GM21723 (cell line): ENCODE measurements at regions not wholly inside any gene's neighbourhood (a gene's known extent, or its start where the extent isn't known, plus 50 kb on each side); places are given as distances from the start of the nearest gene placed in this dataset.

Source experiments
- ATAC-seq: cut with Tn5 transposase; IDR thresholded peaks from one replicate; pipeline ENCODE4 v1.9.1; 2021; ENCODE audit warnings: mild to moderate bottlenecking, moderate library complexity; ENCODE audit not compliant: unreplicated experiment

DNA sequence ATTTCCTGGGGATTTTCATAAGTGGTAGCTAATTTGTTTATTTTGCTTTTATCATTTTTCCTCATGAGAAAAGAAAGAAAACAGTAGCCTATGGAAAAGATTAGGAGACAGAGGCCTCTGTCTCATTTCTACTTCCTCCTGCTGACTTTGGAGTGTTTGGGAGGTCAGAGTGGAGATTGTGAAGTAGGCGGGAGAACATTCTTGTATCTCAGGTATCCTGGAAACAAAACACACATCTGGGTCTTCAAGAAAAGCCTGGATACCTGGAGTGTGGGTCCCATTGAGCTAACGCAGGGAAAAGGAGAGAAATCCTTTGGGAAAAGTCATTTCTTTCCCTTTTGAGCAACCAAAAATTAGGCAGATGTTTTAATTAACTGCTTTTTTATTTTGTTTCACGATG, 161.5 kb upstream of the DMAC1 start:
- no peak for ATAC-seq

DNA sequence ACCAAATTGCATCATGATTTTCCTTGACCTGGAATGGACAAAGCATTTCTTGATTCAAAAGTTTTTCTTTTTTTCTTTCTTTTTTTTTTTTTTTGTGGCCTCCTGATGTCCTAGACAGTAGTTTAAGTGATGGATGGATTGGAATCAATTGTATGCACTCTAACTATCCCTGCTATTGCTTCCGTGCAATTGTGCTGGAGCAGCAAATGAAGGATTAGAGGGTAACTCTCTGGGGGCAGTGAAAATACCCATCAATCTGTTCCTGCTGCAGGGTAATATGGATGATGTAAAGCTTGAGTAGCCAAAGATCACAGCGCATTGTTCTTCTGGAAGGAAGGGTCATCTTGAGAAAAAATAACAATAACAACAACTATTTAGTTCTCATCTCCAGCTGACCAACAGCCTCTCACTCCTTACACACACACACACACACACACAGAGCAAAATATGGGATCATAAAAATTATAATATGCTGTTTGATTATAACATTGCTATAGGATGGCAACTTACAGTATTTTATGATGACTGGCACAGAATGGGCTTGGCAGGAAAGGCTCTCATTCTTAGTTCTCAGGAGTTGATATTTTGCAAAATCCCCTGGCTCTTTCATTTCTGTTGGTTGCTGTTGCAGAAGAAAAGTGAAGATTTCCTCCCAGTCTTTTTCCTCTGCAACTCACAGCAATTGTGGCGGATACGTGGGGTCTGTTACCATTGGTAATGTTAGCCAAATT, 160.9 kb upstream of the DMAC1 start:
- no peak for ATAC-seq

GRCh38 chr9:7957803-7958202, 158.2 kb upstream of the DMAC1 start:
- ATAC-seq = no peak

DNA sequence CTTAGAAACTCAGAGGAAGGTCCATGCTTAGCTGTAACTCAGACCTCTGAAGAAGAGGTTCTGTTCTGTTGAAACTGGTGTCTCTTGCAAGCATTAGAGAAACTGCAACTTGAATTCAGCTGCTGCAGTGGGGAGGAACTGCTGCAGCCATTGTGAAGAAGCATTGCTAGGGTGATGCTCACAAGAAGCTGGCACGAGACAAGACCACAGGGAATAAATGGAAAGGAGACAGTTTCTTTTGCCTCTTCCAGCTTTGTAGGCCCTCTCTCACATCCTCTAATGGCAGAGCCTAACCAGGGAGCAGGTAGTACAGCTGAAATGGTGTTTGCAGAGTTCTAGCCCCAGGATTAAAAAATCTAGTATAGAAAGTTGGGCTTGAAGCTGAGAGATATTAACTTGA, 148.0 kb upstream of the DMAC1 start:
- ATAC-seq = no peak

DNA sequence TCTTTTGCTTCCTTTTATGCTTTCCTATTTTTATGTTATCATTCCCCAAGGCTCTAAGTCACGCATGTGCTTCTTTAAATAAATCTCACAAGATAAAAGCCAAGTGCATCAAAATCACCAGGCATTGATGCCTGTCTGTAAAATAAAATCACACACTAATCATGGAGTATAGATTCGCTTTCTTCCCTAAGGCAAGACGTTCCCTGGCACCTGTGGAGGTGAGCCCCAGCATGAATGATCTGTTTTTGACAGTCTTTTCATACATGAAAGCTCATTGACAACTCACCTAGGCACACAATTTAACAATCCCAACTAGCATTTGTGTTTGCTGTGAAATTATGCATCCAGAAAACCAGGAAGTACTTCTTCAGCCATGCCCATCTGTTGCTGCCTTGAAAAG, 146.9 kb upstream of the DMAC1 start:
- ATAC-seq = no peak

- ATAC-seq = no peak
These were observed 145.0 kb upstream of the DMAC1 start for GRCh38 chr9:7944572-7944971.

- no peak for ATAC-seq
These were observed 138.3 kb upstream of the DMAC1 start for GRCh38 chr9:7937761-7938491.

GRCh38 chr9:7936996-7937395, 137.4 kb upstream of the DMAC1 start:
- no peak for ATAC-seq

DNA sequence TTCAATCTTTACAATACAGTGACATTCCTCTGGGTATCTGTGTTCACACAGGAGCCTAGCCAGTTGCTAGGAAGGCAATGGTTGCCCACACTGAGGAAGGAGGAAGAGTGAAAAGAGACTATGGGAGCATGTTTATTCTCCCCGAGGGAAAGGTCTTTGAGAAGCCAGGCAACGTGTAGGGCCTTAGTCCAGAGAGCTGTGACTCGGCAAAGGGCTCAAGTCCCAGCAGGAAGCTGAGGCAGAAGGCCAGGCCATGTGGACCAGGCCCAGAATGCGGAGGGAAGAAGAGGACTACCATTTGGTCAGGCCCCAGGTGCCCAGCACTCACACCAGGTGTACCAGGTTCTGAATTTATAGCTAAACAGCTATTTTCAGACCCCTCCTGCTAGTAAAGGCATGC, 136.6 kb upstream of the DMAC1 start:
- no peak for ATAC-seq

DNA sequence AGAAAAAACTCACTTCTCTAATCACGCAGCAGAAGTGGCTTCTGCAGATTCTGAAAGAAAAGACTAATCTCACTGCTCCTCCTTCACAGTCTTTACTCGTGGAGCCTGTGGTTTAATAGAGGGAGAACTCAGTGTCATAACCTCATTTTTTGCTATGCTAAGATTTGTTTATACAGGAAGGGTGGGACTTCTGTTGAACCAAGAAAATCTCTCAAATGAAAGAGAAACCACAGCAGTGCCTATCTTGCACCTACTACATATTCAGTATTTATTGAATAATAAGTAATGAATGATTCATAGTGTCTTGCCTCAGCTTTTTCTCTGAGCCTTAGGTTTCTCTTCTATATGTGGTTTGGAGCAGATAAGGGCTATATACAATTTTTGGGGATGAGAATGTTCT, 136.1 kb upstream of the DMAC1 start:
- peak; percentile 82 for ATAC-seq

DNA sequence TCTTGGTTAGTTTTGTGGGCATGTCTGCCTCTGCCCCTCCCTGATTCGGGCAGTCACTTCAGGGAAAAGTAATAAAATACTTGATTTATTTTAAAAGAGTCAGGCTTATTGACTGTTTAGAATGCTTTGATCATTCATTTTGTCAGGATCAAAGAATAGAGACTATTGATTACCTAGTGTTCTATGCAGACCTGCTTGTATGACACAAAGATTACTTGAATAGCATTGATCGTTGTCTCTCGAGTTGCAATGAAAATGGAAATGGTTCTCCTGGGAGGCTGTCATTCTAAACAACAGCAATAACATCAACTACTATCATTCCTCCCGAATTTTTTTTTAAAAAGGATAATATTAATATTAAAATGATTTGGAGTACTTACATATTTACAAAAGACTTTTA, 133.2 kb upstream of the DMAC1 start:
- ATAC-seq = no peak

GRCh38 chr9:7930613-7931012, 131.0 kb upstream of the DMAC1 start:
- no peak for ATAC-seq

DNA sequence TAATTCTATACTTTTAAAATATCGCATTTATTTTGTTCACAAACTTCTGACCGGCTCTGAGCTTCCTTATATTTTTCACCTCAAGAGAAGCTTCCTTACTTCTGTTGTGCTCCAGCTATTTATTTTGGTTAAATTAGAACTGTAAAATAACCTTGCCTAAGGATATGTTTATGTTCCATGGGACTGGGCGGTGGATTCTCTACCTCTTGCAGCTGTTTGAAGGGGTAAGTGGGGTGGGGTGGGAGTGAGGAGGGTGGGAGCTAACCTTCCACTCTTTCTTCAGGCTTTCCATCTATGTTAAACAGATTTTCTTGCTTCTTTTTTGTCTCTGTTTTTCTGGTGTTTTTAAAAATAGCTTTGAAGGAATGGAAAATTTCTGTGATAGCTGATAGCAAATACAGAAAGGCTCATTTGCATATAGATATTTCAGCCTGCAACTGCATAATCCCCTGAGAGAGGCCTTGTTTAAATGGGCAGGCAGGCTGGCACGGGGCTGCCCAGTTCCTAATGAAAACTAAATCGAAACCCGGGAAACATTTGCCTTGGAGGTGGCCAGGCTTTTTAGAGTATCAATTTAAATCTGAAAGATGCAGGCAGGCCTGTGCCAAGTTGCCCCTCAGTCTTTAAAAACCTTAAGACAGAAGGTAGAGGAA, 122.1 kb upstream of the DMAC1 start:
- ATAC-seq = no peak

DNA sequence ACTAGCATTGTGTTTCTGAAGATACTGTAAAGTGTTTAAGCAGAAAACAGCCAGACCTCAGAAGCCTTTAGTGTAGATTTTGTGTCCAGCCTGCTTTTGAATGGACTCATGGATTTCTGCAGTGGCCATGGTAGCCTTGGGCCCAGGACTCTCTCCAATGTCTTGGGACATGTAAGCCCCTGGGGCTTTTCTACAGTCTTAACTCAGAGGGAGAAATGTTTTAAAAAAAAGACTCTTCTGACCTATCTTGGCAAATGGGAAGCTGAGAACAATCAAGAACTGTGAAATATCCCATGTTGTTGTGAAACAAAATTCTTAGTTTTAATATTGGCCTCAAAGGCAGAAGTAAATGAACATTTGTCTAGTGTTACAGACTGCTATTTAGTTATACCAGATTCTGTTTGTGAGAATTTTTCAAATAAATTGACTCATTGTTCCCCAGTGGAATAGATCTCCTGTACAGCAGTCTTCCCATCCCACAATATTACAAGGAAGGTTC, 112.5 kb upstream of the DMAC1 start:
- ATAC-seq = no peak

DNA sequence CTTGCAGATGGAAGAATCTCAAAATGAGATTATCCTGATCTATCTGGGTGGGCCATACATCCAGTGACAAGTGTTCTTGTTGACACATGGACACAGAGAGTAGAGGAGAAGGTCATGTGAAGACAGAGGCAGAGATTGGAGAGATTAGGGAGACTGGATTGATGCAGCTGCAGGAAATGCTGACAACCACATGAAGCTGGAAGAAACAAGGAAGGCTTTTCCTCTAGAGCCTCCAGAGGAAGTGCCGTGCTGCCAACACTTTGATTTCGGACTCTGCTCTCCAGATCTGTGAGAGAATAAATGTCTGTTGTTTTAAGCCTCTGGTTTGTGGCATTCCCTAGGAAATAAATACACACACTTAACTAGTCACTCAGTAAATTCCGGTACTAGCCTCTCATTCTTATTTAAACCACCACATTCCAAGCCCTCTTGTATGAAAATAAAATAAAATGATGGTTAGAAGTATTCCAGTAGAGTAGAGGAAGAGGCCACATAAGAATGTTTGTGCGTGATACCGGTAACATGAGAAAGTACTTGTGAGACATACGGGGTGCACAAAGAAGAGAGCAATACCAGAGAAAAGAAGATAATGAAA, 110.9 kb upstream of the DMAC1 start:
- ATAC-seq = no peak

GRCh38 chr9:7909537-7909936, 110.0 kb upstream of the DMAC1 start:
- no peak for ATAC-seq

DNA sequence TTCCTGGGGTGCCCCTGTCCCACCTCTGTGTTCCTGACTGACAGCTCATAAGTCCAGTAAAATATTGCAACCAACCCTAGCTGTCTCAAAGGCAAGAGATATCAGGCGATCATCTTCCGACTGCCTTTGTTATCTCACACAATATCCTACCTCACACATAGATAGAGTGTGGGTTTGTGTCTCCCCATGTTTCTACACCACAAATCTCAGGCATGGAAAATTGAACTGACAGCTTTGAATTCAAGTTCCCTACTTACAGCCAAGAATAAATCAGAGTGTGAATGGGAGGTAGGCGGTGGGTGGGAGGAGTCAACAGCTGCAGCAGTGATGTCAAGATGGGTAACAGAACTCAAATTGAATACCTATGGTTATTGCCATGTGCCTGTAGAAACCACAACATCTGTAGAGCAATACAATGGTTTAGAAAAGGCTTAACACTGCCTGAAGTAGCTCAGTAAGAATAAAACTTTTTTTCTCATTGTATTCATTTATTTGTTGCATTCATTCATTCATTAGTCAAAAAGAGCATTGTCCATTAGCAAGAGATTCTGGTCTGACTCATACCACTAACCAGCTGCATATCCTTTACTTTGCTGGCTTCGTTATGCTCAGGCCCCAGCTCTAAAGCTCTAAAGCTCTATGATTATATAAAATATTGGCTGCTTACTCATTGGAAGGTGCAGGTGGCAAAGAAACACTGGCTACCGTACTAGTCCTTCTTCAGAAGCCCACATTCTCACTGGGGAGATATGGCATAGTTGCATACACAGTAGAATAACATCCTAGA, 108.2 kb upstream of the DMAC1 start:
- no peak for ATAC-seq

DNA sequence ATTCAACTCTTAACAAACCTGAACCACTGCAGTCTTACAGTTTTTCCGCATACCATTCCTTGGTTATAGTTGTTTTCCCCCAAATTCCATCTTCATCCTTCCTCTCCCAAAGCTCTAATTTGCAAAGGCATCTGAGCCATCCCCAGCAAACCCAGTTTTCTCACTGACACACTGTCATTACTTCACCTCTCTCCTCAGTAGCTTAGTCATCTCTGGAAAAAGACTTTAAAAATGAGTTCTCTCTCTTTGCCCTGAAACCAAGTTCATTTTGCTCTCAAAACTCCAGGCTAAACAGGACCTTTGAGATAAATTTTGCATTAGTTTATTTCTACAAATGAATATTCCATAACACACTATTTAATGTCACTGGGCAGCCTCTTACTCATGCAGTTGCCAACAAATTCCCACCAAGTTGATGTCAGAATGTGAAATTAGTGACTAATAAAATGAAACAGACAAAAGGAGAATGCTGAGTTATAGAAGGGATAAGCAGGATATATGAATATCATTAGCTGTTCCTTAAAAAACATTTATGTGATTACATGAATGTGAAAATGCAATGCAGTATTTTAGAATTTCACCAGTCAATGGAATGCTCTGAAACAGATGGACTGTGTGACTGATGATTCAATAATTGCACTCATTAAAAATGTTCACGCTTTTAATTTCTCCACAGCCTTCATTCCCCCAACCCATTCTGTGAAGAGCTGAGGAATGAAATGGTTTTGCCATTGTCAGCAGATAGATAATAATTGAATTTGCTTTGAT, 107.4 kb upstream of the DMAC1 start:
- ATAC-seq = no peak

GRCh38 chr9:7901621-7902020, 102.0 kb upstream of the DMAC1 start:
- no peak for ATAC-seq

DNA sequence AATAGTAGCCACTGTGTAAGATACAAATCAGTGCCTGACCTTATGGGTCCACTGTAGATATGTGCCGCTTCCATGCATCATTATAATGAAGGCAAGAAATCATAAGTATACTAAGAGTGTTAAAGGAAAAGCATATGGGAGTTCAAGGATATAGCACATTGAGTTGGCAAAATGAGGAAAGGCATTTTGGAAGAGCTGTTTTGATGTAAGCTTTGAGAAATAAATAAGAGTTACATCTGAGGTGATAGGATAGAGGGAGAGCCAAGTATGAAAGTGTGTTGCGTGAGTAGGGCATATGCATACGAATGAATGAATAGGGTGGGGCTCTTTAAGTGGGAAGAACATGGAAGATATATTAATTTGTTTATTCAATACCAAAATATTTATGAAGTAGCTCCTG, 101.0 kb upstream of the DMAC1 start:
- ATAC-seq = no peak
